Gastrocnemius medialis (tissue), 4 donors: ENCODE measurements at regions not wholly inside any gene's neighbourhood (a gene's known extent, or its start where the extent isn't known, plus 50 kb on each side); places are given as distances from the start of the nearest gene placed in this dataset.
"Not testable (repeated sequence)": the region's sequence is repeated elsewhere in the genome, so short reads cannot be mapped to it uniquely, and the experiment has no call there.

Experiments
- CTCF ChIP-seq, 5 experiments: fragments of 450-650 bp in 3 of 5; fragments of 200-600 bp in 2 of 5; sonication (generic) in 2 of 5; IDR thresholded peaks in 4 of 5; conservative IDR thresholded peaks in 1 of 5; 1 replicate in 4 of 5; 2 replicates in 1 of 5; pipeline ENCODE4 v1.5.1; 2016 to 2019; ENCODE audit warnings: antibody characterized with exemption in 5 of 5, mild to moderate bottlenecking in 3 of 5, moderate library complexity in 3 of 5
- POLR2A ChIP-seq, 2 donors: fragments of 450-650 bp; IDR thresholded peaks; one replicate each; pipeline ENCODE4 v1.6.1; 2017; ENCODE audit warnings: antibody characterized with exemption in 2 of 2, mild to moderate bottlenecking in 2 of 2, moderate library complexity in 2 of 2

DNA sequence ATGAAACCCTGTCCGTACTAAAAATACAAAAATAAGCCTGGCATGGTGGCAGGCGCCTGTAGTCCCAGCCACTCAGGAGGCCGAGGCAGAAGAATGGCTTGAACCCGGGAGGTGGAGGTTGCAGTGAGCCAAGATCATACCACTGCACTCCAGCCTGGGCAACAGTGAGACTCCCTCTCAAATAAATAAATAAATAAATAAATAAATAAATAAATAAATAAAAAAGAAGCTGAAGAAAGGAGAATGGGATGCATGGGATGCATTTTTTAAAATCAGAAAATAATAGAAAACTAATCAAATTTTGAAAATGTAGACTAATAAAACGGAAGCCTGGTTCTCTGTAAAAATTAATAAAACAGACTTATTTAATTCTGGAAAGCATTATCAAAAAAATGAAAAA, 171.1 kb upstream of the CCNG1 start:
- TF ChIP-seq CTCF (IDR thresholded peaks at IDR 0.05 in 4 of 5, conservative IDR thresholded peaks at IDR 0.05 in 1 of 5); POLR2A (IDR thresholded peaks at IDR 0.05): not testable (repeated sequence)
